ENCODE measurements at regions not wholly inside any gene's neighbourhood (a gene's known extent, or its start where the extent isn't known, plus 50 kb on each side); places are given as distances from the start of the nearest gene placed in this dataset.

GRCh38 chr11:122024278-122024677 lies 91.7 kb downstream of the BLID start:
- TF ChIP-seq CTCF (IDR thresholded peaks at IDR 0.05), result no peak
- TF ChIP-seq POLR2A (IDR thresholded peaks at IDR 0.05), result no peak
- TF ChIP-seq POLR2AphosphoS5 (IDR thresholded peaks at IDR 0.05; ENCODE audit: insufficient read depth in 1 of 2, low read depth in 1 of 2), result no peak

Measured in vagina (tissue), 2 donors.